CD8-positive, alpha-beta memory T cell (primary cell): ENCODE measurements at regions not wholly inside any gene's neighbourhood (a gene's known extent, or its start where the extent isn't known, plus 50 kb on each side); places are given as distances from the start of the nearest gene placed in this dataset.

Source experiments
- CTCF ChIA-PET: fragments of 350-600 bp; sonication (Branson Sonifier 250); formaldehyde crosslinking; loops from one replicate; lab custom pipeline; 2021; ENCODE audit warnings: antibody characterized with exemption; lab: Charles Lee
- POLR2A ChIA-PET: fragments of 350-600 bp; sonication (Branson Sonifier 250); formaldehyde crosslinking; loops from one replicate; lab custom pipeline; 2021; ENCODE audit warnings: antibody characterized with exemption; lab: Charles Lee
- DNase-seq, 5 donors: peaks; one replicate each; pipeline versions ENCODE4 v3.0.0 to v3.0.0-alpha.2; 2020 to 2022; ENCODE audit warnings: mixed read lengths in 1 of 5
- H3K27ac ChIP-seq: one replicate; pipeline ENCODE4 v1.7.0; 2013; ENCODE audit warnings: low read depth, mild to moderate bottlenecking, low read length, moderate library complexity
- H3K27me3 ChIP-seq: 2 replicates; pipeline ENCODE4 v1.7.0; 2013; ENCODE audit warnings: low read length, mild to moderate bottlenecking; ENCODE audit not compliant: insufficient read depth, poor library complexity, severe bottlenecking
- H3K36me3 ChIP-seq: 2 replicates; pipeline ENCODE4 v1.7.0; 2013; ENCODE audit warnings: mild to moderate bottlenecking, low read length, moderate library complexity; ENCODE audit not compliant: insufficient read depth
- H3K4me1 ChIP-seq: 2 replicates; pipeline ENCODE4 v1.7.0; 2013; ENCODE audit warnings: mild to moderate bottlenecking, low read length, moderate library complexity; ENCODE audit not compliant: insufficient read depth
- H3K4me3 ChIP-seq: 2 replicates; pipeline ENCODE4 v1.7.0; 2013; ENCODE audit warnings: mild to moderate bottlenecking, low read length
- H3K9me3 ChIP-seq: 2 replicates; pipeline ENCODE4 v1.7.0; 2013; ENCODE audit warnings: mild to moderate bottlenecking, low read length
- H3K27ac Mint-ChIP-seq, 8 donors: one replicate each; pipeline ENCODE4 v1.8.0; 2020 to 2021; ENCODE audit warnings: mixed read lengths in 8 of 8, mild to moderate bottlenecking in 6 of 8, inconsistent platforms in 3 of 8, moderate library complexity in 3 of 8
- H3K27me3 Mint-ChIP-seq, 2 donors: one replicate each; pipeline ENCODE4 v1.8.0; 2020 to 2021; ENCODE audit warnings: mixed read lengths in 2 of 2, mild to moderate bottlenecking in 1 of 2, moderate library complexity in 1 of 2
- H3K36me3 Mint-ChIP-seq, 3 donors: one replicate each; pipeline ENCODE4 v1.8.0; 2020 to 2021; ENCODE audit warnings: mixed read lengths in 3 of 3, inconsistent platforms in 1 of 3, mild to moderate bottlenecking in 1 of 3
- H3K4me1 Mint-ChIP-seq, 3 donors: one replicate each; pipeline ENCODE4 v1.8.0; 2020 to 2021; ENCODE audit warnings: mixed read lengths in 3 of 3, inconsistent platforms in 1 of 3, mild to moderate bottlenecking in 1 of 3
- H3K4me3 Mint-ChIP-seq, 7 donors: one replicate each; pipeline ENCODE4 v1.8.0; 2020 to 2021; ENCODE audit warnings: mixed read lengths in 7 of 7, mild to moderate bottlenecking in 6 of 7, moderate library complexity in 4 of 7, inconsistent platforms in 2 of 7
- H3K9me3 Mint-ChIP-seq, 5 donors: one replicate each; pipeline ENCODE4 v1.8.0; 2020 to 2022; ENCODE audit warnings: mixed read lengths in 5 of 5, mild to moderate bottlenecking in 3 of 5, moderate library complexity in 2 of 5, inconsistent platforms in 1 of 5

GRCh38 chr11:106187860-106188456, 110.5 kb downstream of the AASDHPPT start:
- H3K36me3 ChIP-seq: no peaks in the 10 kb centered on the region
- H3K27ac Mint-ChIP-seq: no peak overlapping the region
- no peak overlapping the region for H3K4me3 ChIP-seq
- no peak for DNase-seq
- no peaks in the 10 kb centered on the region for H3K36me3 Mint-ChIP-seq
- ChIA-PET POLR2A (no interaction called here), CTCF (interaction anchor here (1.2 kb wide), 1 partner anchor 9 kb away, joined by 3 read pairs; no protein-coding TSS in a partner anchor)
- H3K27me3 ChIP-seq: no peaks in the 10 kb centered on the region
- no peak overlapping the region for H3K27ac ChIP-seq
- H3K4me1 Mint-ChIP-seq: no peaks in the 10 kb centered on the region
- no peaks in the 10 kb centered on the region for H3K4me1 ChIP-seq
- H3K4me3 Mint-ChIP-seq: no peak overlapping the region
- no peaks in the 10 kb centered on the region for H3K9me3 ChIP-seq
- no peaks in the 10 kb centered on the region for H3K27me3 Mint-ChIP-seq
- no peaks in the 10 kb centered on the region for H3K9me3 Mint-ChIP-seq

- no peaks in the 10 kb centered on the region for H3K27me3 ChIP-seq
- Mint-ChIP-seq H3K4me1 (no peaks in the 10 kb centered on the region), H3K36me3 (no peaks in the 10 kb centered on the region), H3K4me3 (no peak overlapping the region), H3K9me3 (no peaks in the 10 kb centered on the region), H3K27me3 (peaks cover 0 to 3% of the 10 kb centered on the region in 2 donors), H3K27ac (no peak overlapping the region)
- ChIA-PET CTCF (no interaction called here), POLR2A (no interaction called here)
- no peaks in the 10 kb centered on the region for H3K36me3 ChIP-seq
- no peak overlapping the region for H3K27ac ChIP-seq
- no peak overlapping the region for H3K4me3 ChIP-seq
- no peaks in the 10 kb centered on the region for H3K4me1 ChIP-seq
- DNase-seq: no peak
- no peaks in the 10 kb centered on the region for H3K9me3 ChIP-seq
Measured at GRCh38 chr11:106193956-106194355, 116.5 kb downstream of the AASDHPPT start.

GRCh38 chr11:106197438-106197837, 120.0 kb downstream of the AASDHPPT start:
- no peak overlapping the region for H3K4me3 ChIP-seq
- no peak overlapping the region for H3K27ac ChIP-seq
- Mint-ChIP-seq H3K9me3 (no peaks in the 10 kb centered on the region), H3K27ac (no peak overlapping the region), H3K36me3 (no peaks in the 10 kb centered on the region), H3K27me3 (peaks cover 0 to 5% of the 10 kb centered on the region in 2 donors), H3K4me1 (no peaks in the 10 kb centered on the region), H3K4me3 (no peak overlapping the region)
- H3K27me3 ChIP-seq: no peaks in the 10 kb centered on the region
- POLR2A ChIA-PET: no interaction called here
- no peaks in the 10 kb centered on the region for H3K9me3 ChIP-seq
- DNase-seq: no peak
- CTCF ChIA-PET: no interaction called here
- no peaks in the 10 kb centered on the region for H3K36me3 ChIP-seq
- no peaks in the 10 kb centered on the region for H3K4me1 ChIP-seq

GRCh38 chr11:106202935-106203620, 125.6 kb downstream of the AASDHPPT start:
- ChIA-PET POLR2A (no interaction called here), CTCF (no interaction called here)
- H3K36me3 ChIP-seq: no peaks in the 10 kb centered on the region
- no peaks in the 10 kb centered on the region for H3K27me3 ChIP-seq
- Mint-ChIP-seq H3K27me3 (peaks cover 0 to 2% of the 10 kb centered on the region in 2 donors), H3K4me3 (no peak overlapping the region), H3K9me3 (no peaks in the 10 kb centered on the region), H3K36me3 (no peaks in the 10 kb centered on the region), H3K4me1 (no peaks in the 10 kb centered on the region), H3K27ac (no peak overlapping the region)
- DNase-seq: no peak
- H3K4me1 ChIP-seq: no peaks in the 10 kb centered on the region
- H3K4me3 ChIP-seq: no peak overlapping the region
- no peak overlapping the region for H3K27ac ChIP-seq
- H3K9me3 ChIP-seq: no peaks in the 10 kb centered on the region

GRCh38 chr11:106208760-106209159, 131.3 kb downstream of the AASDHPPT start:
- H3K4me1 ChIP-seq: no peaks in the 10 kb centered on the region
- no peaks in the 10 kb centered on the region for H3K27me3 ChIP-seq
- H3K27ac ChIP-seq: no peak overlapping the region
- Mint-ChIP-seq H3K4me3 (no peak overlapping the region), H3K27ac (no peak overlapping the region), H3K36me3 (no peaks in the 10 kb centered on the region), H3K27me3 (peaks cover 0 to 5% of the 10 kb centered on the region in 2 donors), H3K9me3 (peaks cover 0 to 5% (median 0%) of the 10 kb centered on the region in 5 donors), H3K4me1 (no peaks in the 10 kb centered on the region)
- DNase-seq: no peak
- ChIA-PET CTCF (no interaction called here), POLR2A (no interaction called here)
- no peak overlapping the region for H3K4me3 ChIP-seq
- H3K9me3 ChIP-seq: no peaks in the 10 kb centered on the region
- H3K36me3 ChIP-seq: no peaks in the 10 kb centered on the region

GRCh38 chr11:106212081-106212480, 134.6 kb downstream of the AASDHPPT start:
- H3K9me3 Mint-ChIP-seq: peaks cover 0 to 5% (median 0%) of the 10 kb centered on the region in 5 donors
- no peak overlapping the region for H3K27ac ChIP-seq
- H3K4me1 Mint-ChIP-seq: no peaks in the 10 kb centered on the region
- H3K36me3 ChIP-seq: no peaks in the 10 kb centered on the region
- H3K4me3 Mint-ChIP-seq: no peak overlapping the region
- H3K36me3 Mint-ChIP-seq: peaks cover 0 to 2% (median 0%) of the 10 kb centered on the region in 3 donors
- CTCF ChIA-PET: no interaction called here
- peaks cover 0 to 5% of the 10 kb centered on the region in 2 donors for H3K27me3 Mint-ChIP-seq
- no peak overlapping the region for H3K4me3 ChIP-seq
- no peaks in the 10 kb centered on the region for H3K9me3 ChIP-seq
- H3K4me1 ChIP-seq: no peaks in the 10 kb centered on the region
- H3K27ac Mint-ChIP-seq: no peak overlapping the region
- POLR2A ChIA-PET: no interaction called here
- no peak for DNase-seq
- H3K27me3 ChIP-seq: no peaks in the 10 kb centered on the region

- peaks cover 0 to 3% (median 0%) of the 10 kb centered on the region in 5 donors for H3K9me3 Mint-ChIP-seq
- CTCF ChIA-PET: no interaction called here
- DNase-seq: no peak
Measured at GRCh38 chr11:106216281-106216680, 138.8 kb downstream of the AASDHPPT start.

GRCh38 chr11:106217456-106217855, 140.0 kb downstream of the AASDHPPT start:
- CTCF ChIA-PET: no interaction called here
- H3K4me1 Mint-ChIP-seq: no peaks in the 10 kb centered on the region
- POLR2A ChIA-PET: no interaction called here

More at GRCh38 chr11:106216281-106216680, 138.8 kb downstream of the AASDHPPT start:
- POLR2A ChIA-PET: no interaction called here
- H3K27me3 Mint-ChIP-seq: peaks cover 0 to 6% of the 10 kb centered on the region in 2 donors
- H3K4me3 Mint-ChIP-seq: no peak overlapping the region
- Histone ChIP-seq H3K4me3 (no peak overlapping the region), H3K27me3 (no peaks in the 10 kb centered on the region), H3K36me3 (no peaks in the 10 kb centered on the region), H3K27ac (no peak overlapping the region), H3K9me3 (no peaks in the 10 kb centered on the region), H3K4me1 (no peaks in the 10 kb centered on the region)
- H3K36me3 Mint-ChIP-seq: peaks cover 0 to 2% (median 0%) of the 10 kb centered on the region in 3 donors
- no peak overlapping the region for H3K27ac Mint-ChIP-seq
- H3K4me1 Mint-ChIP-seq: no peaks in the 10 kb centered on the region

More at GRCh38 chr11:106217456-106217855, 140.0 kb downstream of the AASDHPPT start:
- Histone ChIP-seq H3K36me3 (no peaks in the 10 kb centered on the region), H3K4me1 (no peaks in the 10 kb centered on the region), H3K9me3 (no peaks in the 10 kb centered on the region), H3K27me3 (no peaks in the 10 kb centered on the region), H3K27ac (no peak overlapping the region), H3K4me3 (no peak overlapping the region)
- Mint-ChIP-seq H3K36me3 (peaks cover 0 to 4% (median 0%) of the 10 kb centered on the region in 3 donors), H3K9me3 (peaks cover 2 to 10% (median 5%) of the 10 kb centered on the region in 5 donors), H3K4me3 (no peak overlapping the region), H3K27me3 (peaks cover 0 to 6% of the 10 kb centered on the region in 2 donors), H3K27ac (no peak overlapping the region)
- no peak for DNase-seq
